NCI-H2081 (cell line): ENCODE measurements at regions not wholly inside any gene's neighbourhood (a gene's known extent, or its start where the extent isn't known, plus 50 kb on each side); places are given as distances from the start of the nearest gene placed in this dataset.

Experiments
- DNase-seq, 2 experiments: peaks; one replicate each; lab custom pipeline; 2025; lab: John Stamatoyannopoulos, UW

GRCh38 chr3:72698154-72698917, 149.9 kb downstream of the SHQ1 start:
- peak in 1 of 2 experiments; percentile 4 for DNase-seq

GRCh38 chr3:72697717-72698116, 150.5 kb downstream of the SHQ1 start:
- DNase-seq, result no peak

DNA sequence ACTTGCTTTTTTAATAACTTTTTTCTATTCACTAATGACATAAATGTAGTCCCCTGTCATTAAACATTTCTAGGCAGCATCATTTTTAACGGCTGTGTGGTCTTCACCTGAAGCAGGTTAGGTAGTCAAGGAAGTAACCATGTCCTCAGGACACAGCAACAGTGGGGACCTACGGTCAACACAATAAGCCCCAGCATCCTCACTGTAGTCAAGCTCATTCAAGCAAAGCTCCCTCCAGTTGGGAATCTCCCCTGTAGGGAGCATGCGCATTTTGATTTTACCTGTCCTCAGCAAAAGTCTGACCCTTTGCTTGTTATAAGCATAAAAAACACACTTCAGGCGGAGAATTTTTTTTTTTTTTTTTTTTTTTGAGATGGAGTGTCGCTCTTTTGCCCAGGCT, 151.4 kb downstream of the SHQ1 start:
- no peak for DNase-seq

DNA sequence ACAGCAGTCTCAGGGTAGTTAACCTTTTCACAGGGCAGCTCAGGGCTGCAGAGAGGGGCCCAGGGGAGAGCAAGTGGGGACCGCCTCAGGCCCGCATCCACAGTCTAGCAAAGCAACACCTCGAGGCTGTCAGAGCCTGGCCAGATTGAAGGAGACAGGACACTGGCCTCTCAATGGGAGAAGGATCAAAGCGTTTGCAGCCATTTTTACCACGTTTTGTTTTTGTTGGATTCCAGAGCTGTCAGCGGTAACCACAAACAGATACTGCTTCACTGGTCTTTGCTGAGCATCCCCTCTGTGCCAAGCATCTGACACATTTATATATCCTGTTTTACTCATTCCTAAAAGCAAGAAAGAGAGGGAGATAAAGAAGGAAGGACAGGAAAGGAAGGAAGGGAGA, 153.8 kb downstream of the SHQ1 start:
- DNase-seq, result no peak

DNA sequence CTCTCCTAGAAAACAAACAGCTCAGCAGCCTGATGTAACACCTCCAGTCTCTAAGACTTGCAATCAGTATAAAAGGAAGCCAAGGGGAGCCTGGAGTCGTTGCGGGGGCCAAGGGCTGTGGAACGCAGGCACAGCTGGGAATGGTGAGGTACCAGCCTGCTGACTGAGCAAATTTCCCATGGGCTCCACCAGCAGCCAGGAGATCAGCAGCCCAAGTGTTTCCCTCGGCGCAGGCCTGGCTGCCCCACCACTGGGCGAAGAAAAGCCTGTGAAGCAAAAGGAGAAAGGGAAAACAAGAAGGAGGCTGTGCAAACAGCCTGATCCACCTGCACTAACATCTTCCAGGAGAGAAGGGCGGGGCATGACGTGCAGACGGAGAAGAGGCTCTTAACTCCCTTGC, 155.3 kb downstream of the SHQ1 start:
- DNase-seq, result no peak

DNA sequence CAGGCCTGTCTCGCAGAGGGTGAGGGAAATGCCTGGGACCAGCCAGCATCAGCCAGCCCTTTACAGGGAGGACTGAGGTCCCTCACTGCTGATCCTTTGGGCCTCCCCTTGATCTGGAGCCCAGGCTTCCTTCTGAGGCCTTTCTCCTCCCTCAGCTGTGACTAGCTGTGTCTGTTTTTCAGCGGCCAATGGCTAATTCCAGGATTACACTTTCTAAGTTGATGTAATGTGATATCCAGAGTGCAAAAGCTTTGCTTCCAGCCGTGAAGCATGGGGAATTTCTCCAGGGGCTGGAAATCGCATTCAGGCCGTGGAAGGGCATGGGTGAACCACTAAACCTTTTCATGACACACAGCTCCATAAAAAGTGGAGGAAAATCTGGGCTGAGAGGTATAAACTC, 157.6 kb downstream of the SHQ1 start:
- no peak for DNase-seq

GRCh38 chr3:72682936-72683452, 165.3 kb downstream of the SHQ1 start:
- DNase-seq, result peak; percentile 82 to 94

GRCh38 chr3:72681598-72681997, 166.6 kb downstream of the SHQ1 start:
- no peak for DNase-seq

GRCh38 chr3:72680766-72681165, 167.5 kb downstream of the SHQ1 start:
- DNase-seq, result no peak

GRCh38 chr3:72679540-72680198, 168.6 kb downstream of the SHQ1 start:
- peak; percentile 67 to 82 for DNase-seq

DNA sequence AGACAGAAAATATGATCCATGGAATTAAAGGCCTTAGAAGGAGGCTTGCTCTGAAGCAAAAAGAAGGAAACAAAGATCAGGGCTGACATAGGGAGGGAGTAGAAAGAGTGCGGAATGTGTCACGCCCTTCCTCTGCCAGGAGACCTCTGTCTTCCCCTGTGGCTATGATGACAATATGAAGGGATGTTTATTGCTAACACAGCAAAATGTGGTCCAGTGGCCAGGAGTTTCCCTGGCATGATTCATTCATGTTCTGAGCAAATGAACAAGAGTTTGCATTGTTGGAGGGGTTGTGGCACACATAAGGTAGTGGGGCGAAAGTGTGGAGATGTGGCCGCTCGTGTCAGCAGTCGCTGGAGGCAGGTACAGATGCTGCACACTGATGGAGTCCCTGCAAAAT, 169.4 kb downstream of the SHQ1 start:
- DNase-seq, result no peak

- no peak for DNase-seq
Observed at GRCh38 chr3:72678380-72678779, 169.9 kb downstream of the SHQ1 start.

GRCh38 chr3:72675243-72675642, 173.0 kb downstream of the SHQ1 start:
- DNase-seq, result no peak

- no peak for DNase-seq
Observed at GRCh38 chr3:72673011-72673771, 175.1 kb downstream of the SHQ1 start.

- DNase-seq, result no peak
Observed at GRCh38 chr3:72669224-72669623, 179.0 kb downstream of the SHQ1 start.

- no peak for DNase-seq
Observed at GRCh38 chr3:72666447-72666755, 181.8 kb downstream of the SHQ1 start.

GRCh38 chr3:72665701-72666446, 182.4 kb downstream of the SHQ1 start:
- DNase-seq, result no peak

DNA sequence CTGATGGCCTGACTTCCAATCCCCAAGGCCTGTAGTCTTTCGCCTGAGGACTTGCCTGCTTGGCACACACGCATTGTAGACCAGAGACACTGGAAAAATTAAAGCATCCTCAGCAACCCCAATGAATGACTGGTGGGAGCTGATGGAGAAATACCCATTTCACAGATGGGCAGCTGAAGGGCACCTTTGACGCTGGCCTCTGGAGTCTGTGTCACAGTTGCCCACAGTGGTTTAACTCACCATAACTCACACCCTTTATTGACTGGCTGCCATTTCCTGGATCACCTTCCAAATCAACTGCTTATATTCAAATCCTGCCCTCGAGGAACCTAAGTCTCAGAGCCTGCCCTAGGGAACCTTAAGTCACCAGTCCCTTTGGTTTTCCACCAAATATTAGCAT, 183.1 kb downstream of the SHQ1 start:
- DNase-seq, result no peak

GRCh38 chr3:72664184-72664975, 183.9 kb downstream of the SHQ1 start:
- no peak for DNase-seq

- peak in 1 of 2 experiments; percentile 22 for DNase-seq
Observed at GRCh38 chr3:72663429-72663828, 184.8 kb downstream of the SHQ1 start.

DNA sequence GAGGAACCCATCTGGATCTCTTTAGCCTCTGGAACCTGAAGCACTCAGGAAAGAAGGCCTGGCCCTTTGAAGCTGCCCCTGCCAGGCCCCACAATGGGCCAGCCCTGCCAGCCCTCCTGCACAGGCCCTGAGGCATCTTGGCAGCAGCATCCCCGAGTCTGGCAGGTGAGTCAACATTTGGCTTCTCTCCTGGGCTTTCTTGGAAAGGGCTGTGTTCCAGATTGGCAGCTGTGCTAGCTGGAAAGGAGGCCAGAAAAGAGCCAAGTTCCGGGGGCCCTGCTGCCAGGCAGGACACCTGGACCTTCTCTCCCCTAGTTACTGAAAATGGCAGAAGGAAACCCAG, 187.2 kb downstream of the SHQ1 start:
- peak; percentile 91 to 98 for DNase-seq
